ENCODE measurements at regions not wholly inside any gene's neighbourhood (a gene's known extent, or its start where the extent isn't known, plus 50 kb on each side); places are given as distances from the start of the nearest gene placed in this dataset.

GRCh38 chr19:27691991-27692390 lies 1521.0 kb downstream of the UQCRFS1 start:
- DNase-seq (no peak), ATAC-seq (no peak)
- no peaks in the 10 kb centered on the region for H3K4me1 Mint-ChIP-seq
- H3K36me3 Mint-ChIP-seq, result no peaks in the 10 kb centered on the region
- peaks cover 10% of the 10 kb centered on the region for H3K9me3 Mint-ChIP-seq (ENCODE audit: low read depth)
- H3K27ac Mint-ChIP-seq, result no peak overlapping the region
- CTCF ChIA-PET, result no interaction called here
- no peak overlapping the region for H3K4me3 Mint-ChIP-seq
- H3K27me3 Mint-ChIP-seq, result no peaks in the 10 kb centered on the region

- H3K9me3 Mint-ChIP-seq (ENCODE audit: low read depth), result peaks cover 10% of the 10 kb centered on the region
- H3K4me3 Mint-ChIP-seq, result no peak overlapping the region
- no peak for ATAC-seq
- DNase-seq, result no peak
- H3K4me1 Mint-ChIP-seq, result no peaks in the 10 kb centered on the region
- no peaks in the 10 kb centered on the region for H3K27me3 Mint-ChIP-seq
- H3K36me3 Mint-ChIP-seq, result no peaks in the 10 kb centered on the region
- CTCF ChIA-PET, result no interaction called here
- H3K27ac Mint-ChIP-seq, result no peak overlapping the region
These were observed 1523.2 kb downstream of the UQCRFS1 start for GRCh38 chr19:27689734-27690241.

GRCh38 chr19:27684293-27684692 lies 1528.7 kb downstream of the UQCRFS1 start:
- CTCF ChIA-PET, result no interaction called here
- Mint-ChIP-seq H3K36me3 (no peaks in the 10 kb centered on the region), H3K27ac (no peak overlapping the region), H3K9me3 (ENCODE audit: low read depth) (peaks cover 6% of the 10 kb centered on the region), H3K4me3 (no peak overlapping the region), H3K27me3 (no peaks in the 10 kb centered on the region), H3K4me1 (no peaks in the 10 kb centered on the region)
- ATAC-seq (no peak), DNase-seq (no peak)

GRCh38 chr19:27681972-27682371 lies 1531.0 kb downstream of the UQCRFS1 start:
- Mint-ChIP-seq H3K27ac (no peak overlapping the region), H3K9me3 (ENCODE audit: low read depth) (peaks cover 14% of the 10 kb centered on the region), H3K4me1 (no peaks in the 10 kb centered on the region), H3K36me3 (no peaks in the 10 kb centered on the region), H3K27me3 (no peaks in the 10 kb centered on the region), H3K4me3 (no peak overlapping the region)
- CTCF ChIA-PET, result no interaction called here
- DNase-seq (no peak), ATAC-seq (no peak)

- Mint-ChIP-seq H3K4me3 (no peak overlapping the region), H3K27me3 (no peaks in the 10 kb centered on the region), H3K4me1 (no peaks in the 10 kb centered on the region), H3K36me3 (no peaks in the 10 kb centered on the region), H3K9me3 (ENCODE audit: low read depth) (peaks cover 18% of the 10 kb centered on the region), H3K27ac (no peak overlapping the region)
- ATAC-seq (no peak), DNase-seq (no peak)
- CTCF ChIA-PET, result no interaction called here
These were observed 1533.0 kb downstream of the UQCRFS1 start for GRCh38 chr19:27679905-27680304.

GRCh38 chr19:27679399-27679798 lies 1533.6 kb downstream of the UQCRFS1 start:
- H3K4me3 Mint-ChIP-seq, result no peak overlapping the region
- no peak overlapping the region for H3K27ac Mint-ChIP-seq
- no peaks in the 10 kb centered on the region for H3K4me1 Mint-ChIP-seq
- H3K36me3 Mint-ChIP-seq, result no peaks in the 10 kb centered on the region
- peaks cover 16% of the 10 kb centered on the region for H3K9me3 Mint-ChIP-seq (ENCODE audit: low read depth)
- no peak for DNase-seq
- CTCF ChIA-PET, result no interaction called here
- no peak for ATAC-seq
- H3K27me3 Mint-ChIP-seq, result no peaks in the 10 kb centered on the region

- Mint-ChIP-seq H3K4me1 (no peaks in the 10 kb centered on the region), H3K4me3 (no peak overlapping the region), H3K27me3 (no peaks in the 10 kb centered on the region), H3K9me3 (ENCODE audit: low read depth) (peaks cover 21% of the 10 kb centered on the region), H3K27ac (no peak overlapping the region), H3K36me3 (no peaks in the 10 kb centered on the region)
- CTCF ChIA-PET, result no interaction called here
- DNase-seq (no peak), ATAC-seq (no peak)
These were observed 1536.1 kb downstream of the UQCRFS1 start for GRCh38 chr19:27676877-27677276.

GRCh38 chr19:27676334-27676733 lies 1536.6 kb downstream of the UQCRFS1 start:
- Mint-ChIP-seq H3K4me3 (no peak overlapping the region), H3K27ac (no peak overlapping the region), H3K36me3 (no peaks in the 10 kb centered on the region), H3K4me1 (no peaks in the 10 kb centered on the region), H3K27me3 (no peaks in the 10 kb centered on the region), H3K9me3 (ENCODE audit: low read depth) (peaks cover 21% of the 10 kb centered on the region)
- CTCF ChIA-PET, result no interaction called here
- DNase-seq (no peak), ATAC-seq (no peak)

GRCh38 chr19:27675771-27676170 lies 1537.2 kb downstream of the UQCRFS1 start:
- H3K4me1 Mint-ChIP-seq, result no peaks in the 10 kb centered on the region

GRCh38 chr19:27674701-27675100 lies 1538.2 kb downstream of the UQCRFS1 start:
- H3K9me3 Mint-ChIP-seq (ENCODE audit: low read depth), result peaks cover 23% of the 10 kb centered on the region

More at GRCh38 chr19:27675771-27676170, 1537.2 kb downstream of the UQCRFS1 start:
- no peaks in the 10 kb centered on the region for H3K36me3 Mint-ChIP-seq
- H3K9me3 Mint-ChIP-seq (ENCODE audit: low read depth), result peaks cover 21% of the 10 kb centered on the region
- CTCF ChIA-PET, result no interaction called here
- H3K4me3 Mint-ChIP-seq, result no peak overlapping the region
- DNase-seq (no peak), ATAC-seq (no peak)
- no peaks in the 10 kb centered on the region for H3K27me3 Mint-ChIP-seq
- no peak overlapping the region for H3K27ac Mint-ChIP-seq

GRCh38 chr19:27673986-27674385 lies 1539.0 kb downstream of the UQCRFS1 start:
- no peak for ATAC-seq
- Mint-ChIP-seq H3K4me3 (no peak overlapping the region), H3K9me3 (ENCODE audit: low read depth) (peaks cover 24% of the 10 kb centered on the region), H3K27ac (no peak overlapping the region), H3K4me1 (no peaks in the 10 kb centered on the region), H3K36me3 (no peaks in the 10 kb centered on the region), H3K27me3 (no peaks in the 10 kb centered on the region)
- DNase-seq, result no peak
- CTCF ChIA-PET, result no interaction called here

More at GRCh38 chr19:27674701-27675100, 1538.2 kb downstream of the UQCRFS1 start:
- Mint-ChIP-seq H3K27me3 (no peaks in the 10 kb centered on the region), H3K36me3 (no peaks in the 10 kb centered on the region), H3K4me3 (no peak overlapping the region), H3K27ac (no peak overlapping the region), H3K4me1 (no peaks in the 10 kb centered on the region)
- no peak for DNase-seq
- ATAC-seq, result no peak
- CTCF ChIA-PET, result no interaction called here

- H3K4me3 Mint-ChIP-seq, result no peak overlapping the region
- no peaks in the 10 kb centered on the region for H3K4me1 Mint-ChIP-seq
- H3K27me3 Mint-ChIP-seq, result no peaks in the 10 kb centered on the region
- no peak for DNase-seq
- CTCF ChIA-PET, result no interaction called here
- no peaks in the 10 kb centered on the region for H3K36me3 Mint-ChIP-seq
- no peak for ATAC-seq
- no peak overlapping the region for H3K27ac Mint-ChIP-seq
- H3K9me3 Mint-ChIP-seq (ENCODE audit: low read depth), result peaks cover 16% of the 10 kb centered on the region
These were observed 1540.5 kb downstream of the UQCRFS1 start for GRCh38 chr19:27672309-27673047.

GRCh38 chr19:27671876-27672275 lies 1541.1 kb downstream of the UQCRFS1 start:
- Mint-ChIP-seq H3K27me3 (no peaks in the 10 kb centered on the region), H3K27ac (no peak overlapping the region), H3K36me3 (no peaks in the 10 kb centered on the region), H3K9me3 (ENCODE audit: low read depth) (peaks cover 16% of the 10 kb centered on the region), H3K4me3 (no peak overlapping the region), H3K4me1 (no peaks in the 10 kb centered on the region)
- DNase-seq, result no peak
- no peak for ATAC-seq
- CTCF ChIA-PET, result no interaction called here

- Mint-ChIP-seq H3K4me1 (no peaks in the 10 kb centered on the region), H3K9me3 (ENCODE audit: low read depth) (peaks cover 13% of the 10 kb centered on the region), H3K4me3 (no peak overlapping the region), H3K36me3 (no peaks in the 10 kb centered on the region), H3K27ac (no peak overlapping the region), H3K27me3 (no peaks in the 10 kb centered on the region)
- CTCF ChIA-PET, result no interaction called here
- no peak for ATAC-seq
- no peak for DNase-seq
These were observed 1552.5 kb downstream of the UQCRFS1 start for GRCh38 chr19:27660428-27660827.
